Transverse colon (tissue), 4 donors: ENCODE measurements at regions not wholly inside any gene's neighbourhood (a gene's known extent, or its start where the extent isn't known, plus 50 kb on each side); places are given as distances from the start of the nearest gene placed in this dataset.

ENCODE experiments used
- DNase-seq: peaks from one replicate; pipeline ENCODE4 v3.0.0-alpha.2; 2019
- H3K27ac ChIP-seq, 4 donors: fragments of 200-600 bp; sonication (generic); 2 replicates each; pipeline ENCODE4 v1.5.1; 2016 to 2018; ENCODE audit warnings: inconsistent platforms in 4 of 4
- H3K27me3 ChIP-seq: fragments of 200-600 bp; sonication (generic); 2 replicates; pipeline ENCODE4 v1.5.1; 2017; ENCODE audit warnings: inconsistent platforms
- H3K36me3 ChIP-seq, 4 donors: fragments of 200-600 bp; sonication (generic); 2 replicates each; pipeline ENCODE4 v1.5.1; 2017 to 2019; ENCODE audit warnings: inconsistent platforms in 4 of 4
- H3K4me1 ChIP-seq, 4 donors: fragments of 200-600 bp; sonication (generic); 2 replicates each; pipeline ENCODE4 v1.5.1; 2017 to 2020; ENCODE audit warnings: inconsistent platforms in 4 of 4
- H3K4me3 ChIP-seq, 4 donors: fragments of 200-600 bp; sonication (generic); 1 replicate in 1 of 4; 2 replicates in 3 of 4; pipeline versions ENCODE4 v1.5.1 to v1.6.1; 2017 to 2019; ENCODE audit warnings: inconsistent platforms in 4 of 4
- H3K9me3 ChIP-seq, 2 donors: fragments of 200-600 bp; sonication (generic); 2 replicates each; pipeline ENCODE4 v1.5.1; 2017 to 2019; ENCODE audit warnings: inconsistent platforms in 2 of 2
- EP300 ChIP-seq: sonication (generic); formaldehyde crosslinking; IDR thresholded peaks from one replicate; pipeline ENCODE4 v1.6.1; 2017; ENCODE audit warnings: antibody characterized with exemption, low read depth
- POLR2A ChIP-seq: fragments of 450-650 bp; IDR thresholded peaks from one replicate; pipeline ENCODE4 v1.6.1; 2016; ENCODE audit warnings: antibody characterized with exemption, mild to moderate bottlenecking, moderate library complexity
- POLR2AphosphoS5 ChIP-seq, 3 donors: sonication (generic); formaldehyde crosslinking; IDR thresholded peaks; one replicate each; pipeline ENCODE4 v1.6.1; 2016; ENCODE audit warnings: antibody characterized with exemption in 3 of 3
- WGBS, 2 donors: methylation state at CpG; one replicate each; pipeline ENCODE4 v1.1.5; 2018; ENCODE audit warnings: low coverage in 1 of 2; 5-methylcytosine and 5-hydroxymethylcytosine counted together
- in situ Hi-C, 4 donors: fragments of 200-750 bp; cut with MboI; loops; one replicate each; pipeline versions ENCODE4 v1.15.0 to v1.15.1; 2017; ENCODE audit warnings: low sequenced_read_pairs in 3 of 4, low pct_ligation_motif_present in 1 of 4, low pct_unique_long_range_greater_than_20kb in 1 of 4
- intact Hi-C: fragments of 100-400 bp; cut with DNase I; formaldehyde crosslinking; loops from one replicate; pipeline ENCODE4 v1.15.1; 2023; ENCODE audit warnings: low total_unique reads
- TF ChIP-seq, protein P1 (sequence below), 5 experiments: fragments of 200-600 bp in 3 of 5; fragments of 450-650 bp in 2 of 5; sonication (generic) in 3 of 5; IDR thresholded peaks; 1 replicate in 2 of 5; 2 replicates in 3 of 5; pipeline ENCODE4 v1.5.1; 2016 to 2017; ENCODE audit warnings: antibody characterized with exemption in 5 of 5, inconsistent platforms in 3 of 5, mild to moderate bottlenecking in 2 of 5, moderate library complexity in 1 of 5

DNA sequence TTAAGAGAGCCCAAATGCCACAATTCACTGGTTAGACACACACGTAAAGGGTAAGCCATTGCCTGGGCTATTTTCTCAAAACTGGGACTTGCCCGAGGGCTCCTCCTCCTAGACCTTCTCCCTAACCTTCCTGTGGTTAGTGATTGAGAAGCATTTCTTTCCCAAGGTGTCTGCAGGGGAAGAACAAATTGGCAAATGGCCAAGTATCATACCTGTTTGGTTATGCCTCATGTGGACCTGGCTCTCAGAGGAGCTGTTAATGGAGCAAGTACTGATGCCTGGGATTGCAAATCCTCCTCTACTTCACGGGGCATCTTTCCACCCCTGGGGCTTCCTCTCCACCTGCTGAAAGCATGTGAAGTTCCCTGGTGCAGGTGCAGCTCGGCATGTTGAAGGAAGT is 187.5 kb upstream of the CYRIA start:
- H3K4me3 ChIP-seq = no peak overlapping the region
- no peak for TF ChIP-seq POLR2A
- TF ChIP-seq POLR2AphosphoS5 (IDR thresholded peaks at IDR 0.05) = no peak
- TF ChIP-seq EP300 = no peak
- TF ChIP-seq, protein P1, sequence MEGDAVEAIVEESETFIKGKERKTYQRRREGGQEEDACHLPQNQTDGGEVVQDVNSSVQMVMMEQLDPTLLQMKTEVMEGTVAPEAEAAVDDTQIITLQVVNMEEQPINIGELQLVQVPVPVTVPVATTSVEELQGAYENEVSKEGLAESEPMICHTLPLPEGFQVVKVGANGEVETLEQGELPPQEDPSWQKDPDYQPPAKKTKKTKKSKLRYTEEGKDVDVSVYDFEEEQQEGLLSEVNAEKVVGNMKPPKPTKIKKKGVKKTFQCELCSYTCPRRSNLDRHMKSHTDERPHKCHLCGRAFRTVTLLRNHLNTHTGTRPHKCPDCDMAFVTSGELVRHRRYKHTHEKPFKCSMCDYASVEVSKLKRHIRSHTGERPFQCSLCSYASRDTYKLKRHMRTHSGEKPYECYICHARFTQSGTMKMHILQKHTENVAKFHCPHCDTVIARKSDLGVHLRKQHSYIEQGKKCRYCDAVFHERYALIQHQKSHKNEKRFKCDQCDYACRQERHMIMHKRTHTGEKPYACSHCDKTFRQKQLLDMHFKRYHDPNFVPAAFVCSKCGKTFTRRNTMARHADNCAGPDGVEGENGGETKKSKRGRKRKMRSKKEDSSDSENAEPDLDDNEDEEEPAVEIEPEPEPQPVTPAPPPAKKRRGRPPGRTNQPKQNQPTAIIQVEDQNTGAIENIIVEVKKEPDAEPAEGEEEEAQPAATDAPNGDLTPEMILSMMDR (IDR thresholded peaks at IDR 0.05) = no peak
- H3K27me3 ChIP-seq = no peaks in the 10 kb centered on the region
- intact Hi-C loops (no loop called here), in situ Hi-C loops (no loop called here)
- no peaks in the 10 kb centered on the region for H3K36me3 ChIP-seq
- 67 to 87% methylated on average over 4 of the region's 4 CpGs for WGBS, 2 donors
- no peak overlapping the region for H3K27ac ChIP-seq
- H3K4me1 ChIP-seq = no peaks in the 10 kb centered on the region
- DNase-seq = no peak
- H3K9me3 ChIP-seq = no peaks in the 10 kb centered on the region

DNA sequence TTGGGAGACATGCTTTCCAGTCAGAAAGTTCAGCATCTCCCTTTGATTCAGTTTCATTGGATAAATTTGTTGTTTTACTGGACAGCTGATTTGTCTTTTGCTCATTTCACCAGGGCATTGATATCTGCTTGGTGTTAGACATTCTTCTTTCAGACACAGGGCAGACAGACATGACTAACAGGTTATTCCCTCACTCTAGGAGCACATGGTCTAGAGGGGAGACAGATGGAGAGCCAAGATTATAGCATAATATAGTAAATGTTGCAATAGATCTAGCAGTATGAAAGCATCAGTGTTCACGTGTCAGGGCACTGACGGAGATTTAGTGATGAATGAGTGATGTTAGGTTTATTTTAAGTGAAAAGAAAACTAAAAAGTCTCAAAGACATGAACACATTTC is 187.0 kb upstream of the CYRIA start:
- Histone ChIP-seq H3K4me1 (no peaks in the 10 kb centered on the region), H3K4me3 (no peak overlapping the region), H3K36me3 (no peaks in the 10 kb centered on the region), H3K27me3 (no peaks in the 10 kb centered on the region), H3K9me3 (no peaks in the 10 kb centered on the region), H3K27ac (no peak overlapping the region)
- WGBS, 2 donors = 90 to 100% methylated on average over 2 of the region's 2 CpGs
- in situ Hi-C loops = no loop called here
- DNase-seq = no peak
- TF ChIP-seq EP300 = no peak
- no peak for TF ChIP-seq POLR2AphosphoS5 (IDR thresholded peaks at IDR 0.05)
- TF ChIP-seq POLR2A = no peak
- TF ChIP-seq, protein P1 (IDR thresholded peaks at IDR 0.05) = no peak
- intact Hi-C loops = no loop called here

DNA sequence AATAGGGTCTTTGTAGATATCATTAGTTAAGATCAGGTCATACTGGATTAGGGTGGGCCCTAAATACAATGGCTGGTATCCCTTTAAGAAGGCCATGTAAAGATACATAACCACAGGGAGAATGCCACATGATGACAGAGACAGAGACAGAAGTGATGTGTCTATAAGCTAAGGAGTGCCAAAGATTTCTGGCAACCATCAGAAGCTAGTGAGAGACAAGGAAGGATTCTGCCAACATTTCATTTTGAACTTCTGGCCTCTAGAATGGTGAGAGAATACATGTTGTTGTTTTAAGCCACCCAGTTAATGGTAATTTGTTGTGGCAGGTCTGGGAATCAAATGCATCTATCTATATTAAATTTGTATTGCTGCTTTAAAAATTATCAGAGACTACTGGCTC is 185.5 kb upstream of the CYRIA start:
- intact Hi-C loops = no loop called here
- no peak overlapping the region for H3K27ac ChIP-seq
- in situ Hi-C loops = no loop called here
- TF ChIP-seq EP300 (no peak), POLR2A (no peak), POLR2AphosphoS5 (IDR thresholded peaks at IDR 0.05) (no peak)
- TF ChIP-seq, protein P1 (IDR thresholded peaks at IDR 0.05) = no peak
- H3K4me1 ChIP-seq = no peaks in the 10 kb centered on the region
- no peak for DNase-seq
- H3K4me3 ChIP-seq = no peak overlapping the region
- no peaks in the 10 kb centered on the region for H3K9me3 ChIP-seq
- H3K36me3 ChIP-seq = no peaks in the 10 kb centered on the region
- H3K27me3 ChIP-seq = no peaks in the 10 kb centered on the region

DNA sequence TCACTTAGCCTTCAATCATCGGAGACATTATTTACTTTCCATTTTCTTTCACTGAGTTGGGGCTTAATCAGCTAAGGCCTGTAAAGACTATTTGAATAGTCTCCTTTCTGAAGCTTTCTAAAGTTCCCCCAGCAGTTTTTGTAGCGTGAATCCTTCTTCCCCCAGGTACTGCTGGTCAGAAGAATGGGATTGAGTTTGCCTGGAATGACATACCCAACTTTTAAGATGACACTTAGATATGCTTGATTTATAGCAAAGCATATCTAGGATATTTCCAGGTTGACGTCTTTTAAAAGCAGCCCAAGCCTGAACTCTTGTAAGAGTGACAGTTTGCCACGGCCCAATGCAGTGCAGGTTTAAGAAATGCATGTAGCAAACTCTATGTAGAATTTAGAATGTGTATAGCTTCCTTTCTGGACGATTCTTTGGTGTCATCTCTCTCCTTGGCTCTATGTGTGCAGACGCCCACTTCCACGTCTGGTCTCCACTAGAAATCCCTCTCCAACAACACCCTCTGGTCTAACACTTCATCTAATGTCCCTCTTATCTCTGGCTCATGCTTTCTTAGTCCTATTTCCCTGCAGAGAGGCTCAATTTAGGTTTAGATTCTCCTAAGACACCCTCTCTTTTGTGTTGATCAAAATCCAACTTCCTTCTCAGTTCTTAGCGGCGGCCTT is 175.0 kb upstream of the CYRIA start:
- intact Hi-C loops (no loop called here), in situ Hi-C loops (no loop called here)
- no peak overlapping the region for H3K27ac ChIP-seq
- no peak overlapping the region for H3K4me3 ChIP-seq
- H3K9me3 ChIP-seq = no peaks in the 10 kb centered on the region
- H3K4me1 ChIP-seq = no peaks in the 10 kb centered on the region
- WGBS, 2 donors = 66 to 67% methylated on average over 7 to 9 of the region's 9 CpGs
- no peaks in the 10 kb centered on the region for H3K27me3 ChIP-seq
- no peak for DNase-seq
- TF ChIP-seq, protein P1 (IDR thresholded peaks at IDR 0.05) = no peak
- TF ChIP-seq POLR2A (no peak), EP300 (no peak), POLR2AphosphoS5 (IDR thresholded peaks at IDR 0.05) (no peak)
- no peaks in the 10 kb centered on the region for H3K36me3 ChIP-seq
